Endothelial cell of hepatic sinusoid (primary cell): ENCODE measurements at regions not wholly inside any gene's neighbourhood (a gene's known extent, or its start where the extent isn't known, plus 50 kb on each side); places are given as distances from the start of the nearest gene placed in this dataset.

Source experiments
- in situ Hi-C: cut with HindIII; loops from 2 replicates; pipeline ENCODE4 v1.10.0; 2017; ENCODE audit warnings: low sequenced_read_pairs

- in situ Hi-C loops = no loop called here
These were observed 1284.1 kb upstream of the NXPH2 start for GRCh38 chr2:140064243-140064642.

DNA sequence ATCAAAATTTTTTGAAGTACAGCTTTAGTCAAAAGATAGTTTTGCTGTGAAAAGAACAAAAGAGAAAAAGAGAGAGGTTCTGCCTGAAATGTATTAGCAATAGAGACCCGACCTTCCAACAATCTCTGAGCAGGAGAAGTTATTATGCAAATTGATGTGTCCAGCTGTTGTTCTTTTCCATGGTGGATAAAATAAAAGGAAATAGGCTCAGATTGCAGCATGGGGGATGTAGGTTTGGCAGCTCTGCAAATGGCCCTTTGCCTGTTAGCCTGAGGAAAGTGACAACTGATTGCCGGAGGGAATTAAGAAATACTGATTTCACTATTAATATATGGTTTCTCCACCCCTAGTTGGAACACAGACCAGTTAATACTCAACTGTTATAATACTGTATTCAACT, 1283.2 kb upstream of the NXPH2 start:
- in situ Hi-C loops = no loop called here

DNA sequence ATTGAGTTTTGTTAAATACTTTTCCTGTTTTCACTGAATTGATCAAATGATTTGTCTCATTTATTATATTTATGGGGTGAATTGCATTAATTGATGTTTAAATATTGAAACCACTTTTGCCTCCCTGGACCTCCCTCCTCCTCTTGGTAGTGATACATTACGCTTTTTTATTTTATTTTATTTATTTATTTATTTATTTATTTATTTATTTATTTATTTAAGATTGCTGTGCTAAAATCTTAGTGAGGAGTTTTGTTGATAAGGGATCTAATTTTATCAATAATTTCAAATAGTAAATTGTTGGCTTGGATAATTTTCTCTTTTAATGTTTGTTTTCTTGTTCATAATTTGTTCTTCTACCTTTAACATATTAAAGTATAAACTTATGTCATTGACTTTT, 1281.0 kb upstream of the NXPH2 start:
- in situ Hi-C loops = no loop called here

DNA sequence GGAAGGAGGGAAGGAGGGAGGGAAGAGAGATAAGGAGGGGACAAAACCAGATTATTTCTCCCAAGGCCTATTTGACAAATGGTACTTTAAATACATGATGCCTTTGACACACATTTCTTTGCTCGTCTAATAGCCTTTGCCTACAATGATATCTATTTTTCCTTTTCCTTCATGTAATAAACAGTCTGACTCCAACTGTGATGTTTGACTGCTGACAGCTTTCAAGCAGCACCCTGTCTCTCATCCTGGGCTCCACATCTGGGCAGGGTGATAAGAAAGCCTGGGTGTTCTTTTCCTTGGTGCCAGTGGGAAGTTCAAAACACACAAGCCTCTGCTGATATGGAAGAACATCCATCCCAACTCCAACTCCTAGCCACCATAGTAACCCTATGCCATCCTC, 1277.7 kb upstream of the NXPH2 start:
- in situ Hi-C loops = no loop called here

DNA sequence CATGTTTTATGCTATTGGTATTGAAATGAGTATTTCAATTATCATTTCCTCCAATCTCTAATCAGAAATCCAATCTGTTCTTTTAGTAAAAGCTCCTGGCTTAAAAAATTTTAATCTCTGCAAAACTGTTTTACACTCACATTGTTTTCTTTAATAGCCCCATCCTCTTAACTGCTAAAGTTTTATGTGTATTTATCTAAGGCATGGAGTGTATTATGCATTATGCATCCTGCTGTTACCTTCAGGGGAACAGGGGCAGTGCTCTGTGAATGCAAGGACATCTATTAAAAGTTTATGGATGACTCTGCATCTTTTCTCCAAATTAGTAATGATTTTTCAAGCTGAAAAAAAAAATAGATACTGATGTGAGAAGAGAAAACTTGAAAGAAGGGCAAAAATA, 1261.6 kb upstream of the NXPH2 start:
- in situ Hi-C loops = no loop called here

DNA sequence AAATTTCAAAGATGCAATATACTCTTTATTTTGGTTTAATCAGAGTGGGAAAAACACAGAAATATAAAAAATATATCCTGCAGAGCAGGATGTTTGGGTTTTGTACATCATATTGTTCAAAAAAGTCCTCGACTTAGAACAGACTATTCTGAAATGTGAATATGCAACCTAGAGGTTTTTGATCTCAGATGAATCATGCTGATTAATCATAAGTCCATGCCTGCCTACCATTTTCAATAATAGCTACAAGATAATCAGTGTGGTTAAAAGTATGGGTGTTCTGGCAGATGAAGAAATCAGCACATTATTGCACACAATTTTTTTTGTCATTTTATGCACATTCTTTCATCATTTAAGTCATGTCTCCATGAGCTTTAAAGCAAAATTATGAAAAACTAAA, 1261.0 kb upstream of the NXPH2 start:
- in situ Hi-C loops = no loop called here

GRCh38 chr2:140033638-140034037, 1253.4 kb upstream of the NXPH2 start:
- in situ Hi-C loops = no loop called here

DNA sequence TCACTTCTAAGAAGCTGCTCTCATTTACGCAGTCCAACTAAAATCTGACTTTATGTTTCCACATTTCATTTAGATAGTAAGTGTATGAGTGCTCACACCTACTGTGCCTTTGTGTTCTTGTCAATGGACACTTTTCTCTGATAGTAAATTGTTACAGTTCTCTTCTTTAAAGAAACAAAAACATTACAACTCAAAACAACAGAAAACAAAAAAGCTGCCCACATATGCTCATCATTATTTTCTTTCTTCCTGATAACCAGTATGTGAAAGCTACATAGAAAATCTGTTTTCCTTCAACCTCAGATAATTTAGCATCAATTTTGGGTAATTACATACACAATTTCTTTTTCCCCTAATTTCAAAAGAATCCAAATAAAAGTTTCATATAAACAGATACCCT, 1247.8 kb upstream of the NXPH2 start:
- in situ Hi-C loops = no loop called here

- in situ Hi-C loops = no loop called here
These were observed 1247.1 kb upstream of the NXPH2 start for GRCh38 chr2:140027320-140027719.

DNA sequence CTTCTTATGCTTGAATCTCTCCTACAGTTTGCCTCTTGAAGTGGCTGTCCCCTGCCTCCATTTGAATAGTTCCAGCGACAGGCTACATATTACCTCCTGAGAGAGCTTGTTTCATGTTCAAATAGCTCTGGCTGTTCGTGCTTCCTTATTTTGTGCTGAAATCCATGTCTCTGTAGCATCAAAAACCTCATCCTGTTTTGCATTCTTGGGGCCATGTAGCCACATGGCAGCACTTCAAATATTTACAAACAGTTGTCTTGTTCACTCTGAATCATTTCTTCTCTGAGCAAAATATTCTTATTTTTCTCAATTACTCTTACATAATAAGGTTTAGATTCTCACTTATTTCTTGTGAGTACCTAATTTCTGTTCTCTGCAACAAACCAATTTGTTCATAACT, 1243.1 kb upstream of the NXPH2 start:
- in situ Hi-C loops = no loop called here

- in situ Hi-C loops = no loop called here
These were observed 1238.4 kb upstream of the NXPH2 start for GRCh38 chr2:140018541-140018940.

DNA sequence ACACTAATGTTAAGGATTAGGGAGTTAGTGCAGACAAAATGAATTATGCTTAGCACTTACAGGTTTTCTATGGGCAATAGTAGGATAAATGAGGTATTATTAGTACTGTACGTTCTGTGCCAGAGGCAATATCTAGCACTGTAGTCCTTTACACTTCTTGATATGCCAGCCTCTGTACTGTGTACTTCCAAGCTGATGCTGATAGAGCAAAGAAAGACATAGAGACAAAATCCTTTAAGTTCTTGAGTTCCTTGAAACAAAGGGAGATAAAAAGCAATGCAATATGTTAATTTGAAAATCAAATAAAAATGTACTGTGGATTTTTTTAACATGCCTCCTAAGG, 1234.0 kb upstream of the NXPH2 start:
- in situ Hi-C loops = no loop called here

DNA sequence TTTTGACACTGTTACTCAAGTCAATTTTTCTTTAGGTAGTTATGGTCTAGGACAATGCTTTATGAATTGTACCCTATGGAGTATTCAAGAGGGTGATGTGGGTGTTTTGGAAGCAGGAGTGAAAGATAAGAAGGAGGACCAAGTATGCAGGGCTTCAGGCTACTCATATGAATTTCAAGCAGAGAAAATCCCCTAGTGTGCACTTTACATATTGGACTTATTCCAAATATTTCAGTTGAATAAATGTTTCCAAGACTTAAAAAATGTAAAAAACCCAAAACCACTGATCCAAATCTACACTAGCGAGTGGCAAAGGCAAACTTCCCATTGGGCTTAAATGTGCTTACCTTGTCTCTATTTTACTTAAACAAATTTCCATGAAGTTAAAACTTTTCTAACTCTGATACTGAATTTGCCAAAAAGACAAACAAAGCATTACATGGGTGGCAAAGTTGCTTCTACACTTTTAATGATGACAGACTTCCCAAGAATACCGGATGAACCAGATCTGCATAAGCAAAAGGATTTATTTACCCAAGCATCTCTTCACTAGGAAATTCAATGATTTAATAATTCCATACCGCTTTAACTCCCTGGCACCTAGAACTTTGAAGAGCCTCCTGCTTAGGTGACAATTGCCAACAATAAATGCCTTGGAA, 1233.5 kb upstream of the NXPH2 start:
- in situ Hi-C loops = no loop called here

- in situ Hi-C loops = no loop called here
These were observed 1231.1 kb upstream of the NXPH2 start for GRCh38 chr2:140011287-140011686.

DNA sequence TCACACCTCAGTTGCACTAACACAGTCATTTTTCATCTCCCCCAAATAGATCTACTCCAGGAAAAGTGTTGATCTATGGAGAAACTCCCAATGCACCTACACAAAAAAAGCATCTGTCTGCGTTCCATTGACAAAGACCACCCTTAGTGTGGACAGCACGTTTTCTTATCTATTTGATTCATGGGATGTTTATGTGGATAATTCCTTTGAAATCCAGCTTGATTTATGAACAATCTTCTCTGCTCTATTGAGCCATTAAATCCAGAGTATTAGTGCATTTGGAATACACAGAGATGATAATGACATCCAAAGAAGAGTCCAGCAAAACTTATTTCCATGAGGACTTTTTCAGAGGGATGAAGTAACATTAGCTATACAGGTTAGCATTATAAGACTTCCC, 1221.9 kb upstream of the NXPH2 start:
- in situ Hi-C loops = no loop called here

DNA sequence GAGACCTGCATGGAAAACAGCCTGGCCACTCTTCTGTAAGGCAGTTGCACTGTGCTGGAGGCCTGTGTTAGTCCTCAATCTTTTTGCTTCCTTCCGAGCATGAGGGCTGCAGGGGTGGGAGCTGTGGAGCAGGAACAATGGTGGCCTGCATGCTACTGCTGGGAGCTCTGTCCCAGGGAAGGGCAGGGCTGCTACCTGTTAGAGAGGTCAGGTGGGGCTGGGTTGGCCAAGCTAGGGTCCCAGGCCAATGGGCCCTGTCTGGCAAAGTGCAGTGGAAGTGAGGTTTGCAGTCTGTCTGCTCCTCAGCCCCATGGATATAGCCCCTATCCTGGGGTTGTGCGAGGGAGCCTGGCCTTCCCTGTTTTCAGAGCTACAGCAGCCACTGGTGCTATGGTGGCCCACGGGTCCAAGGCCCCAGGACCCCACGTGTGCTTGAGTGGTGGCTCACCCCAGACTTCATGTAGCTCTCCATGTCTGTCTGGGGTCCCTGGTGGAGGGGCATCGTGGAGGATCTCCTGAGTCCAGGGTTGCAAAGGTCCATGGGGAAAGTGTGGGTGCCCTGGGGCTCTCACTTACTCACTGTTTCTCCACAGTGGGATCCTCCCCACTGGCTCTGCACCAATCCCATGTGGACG, 1212.6 kb upstream of the NXPH2 start:
- in situ Hi-C loops = no loop called here

GRCh38 chr2:139992078-139992477, 1211.9 kb upstream of the NXPH2 start:
- in situ Hi-C loops = no loop called here

- in situ Hi-C loops = no loop called here
These were observed 1210.6 kb upstream of the NXPH2 start for GRCh38 chr2:139990646-139991335.

DNA sequence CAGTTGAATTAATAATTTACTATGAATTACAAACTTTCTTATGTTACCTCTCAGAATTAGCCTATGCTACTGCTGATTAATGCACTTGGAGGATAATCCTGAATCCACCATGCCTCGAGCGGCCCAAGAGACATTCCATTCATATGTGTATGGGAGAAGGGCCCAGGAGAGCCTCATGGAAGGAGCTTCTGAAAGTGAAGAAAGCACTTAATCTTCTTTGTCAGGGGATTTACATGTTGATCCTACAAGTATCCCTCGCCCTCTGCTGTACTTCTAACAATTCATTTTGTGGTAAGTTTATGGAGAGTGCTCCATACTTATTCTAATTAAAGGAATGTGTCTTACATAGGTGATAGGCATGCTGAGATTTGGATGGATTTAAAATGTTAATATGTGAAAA, 1189.1 kb upstream of the NXPH2 start:
- in situ Hi-C loops = no loop called here

DNA sequence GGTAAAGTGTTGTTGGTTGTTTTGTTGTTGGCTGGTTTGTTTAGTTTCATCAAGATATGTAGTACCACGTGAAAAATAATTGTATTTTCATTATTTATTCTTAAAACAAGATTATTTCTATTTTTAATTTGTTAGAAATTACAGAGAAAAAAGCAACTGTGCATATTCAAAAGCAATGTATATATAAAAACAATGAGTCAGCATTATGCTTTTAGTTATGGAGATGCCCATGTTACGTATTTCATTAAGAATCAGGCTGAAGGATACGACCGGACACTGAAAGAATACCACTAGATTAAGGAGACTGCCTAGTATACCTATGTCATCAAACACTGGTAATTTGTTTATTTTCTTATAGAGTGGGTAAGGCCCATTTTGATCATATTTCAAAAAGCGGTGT, 1188.4 kb upstream of the NXPH2 start:
- in situ Hi-C loops = no loop called here

- in situ Hi-C loops = no loop called here
These were observed 1187.5 kb upstream of the NXPH2 start for GRCh38 chr2:139967665-139968064.

DNA sequence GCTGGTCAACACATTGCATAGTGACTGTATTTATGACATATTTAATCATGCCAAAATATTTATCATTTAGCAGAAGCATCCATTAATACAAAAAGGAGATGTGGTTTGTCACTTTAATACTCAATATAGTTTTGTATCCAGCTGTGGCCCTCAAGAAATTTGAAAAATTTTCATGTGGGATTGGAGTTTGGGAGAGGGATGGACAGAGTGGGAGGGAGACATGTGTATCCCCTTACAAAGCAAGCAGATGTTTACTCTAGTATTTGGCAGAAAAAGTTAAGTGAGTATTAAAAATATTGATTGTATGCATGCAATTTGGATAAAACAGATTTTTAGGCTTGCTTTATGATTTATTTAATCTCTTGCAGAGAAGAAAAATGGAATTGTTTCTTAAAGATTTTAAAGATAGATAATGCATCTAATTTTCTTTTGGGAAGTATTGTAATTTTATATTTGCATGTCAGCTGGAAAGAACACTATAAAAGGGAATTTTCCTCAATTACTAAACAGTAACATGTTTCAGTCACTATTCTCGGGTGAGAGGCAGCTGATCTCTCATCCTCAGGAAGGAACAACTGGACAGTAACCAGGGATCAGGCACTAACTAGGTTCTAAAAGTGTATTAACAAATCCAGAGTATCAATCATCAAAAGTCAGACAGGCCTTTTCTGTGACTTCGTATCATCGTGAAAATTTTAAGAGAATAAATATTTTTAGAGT, 1184.7 kb upstream of the NXPH2 start:
- in situ Hi-C loops = no loop called here
